Retinal pigment epithelial cell (primary cell): ENCODE measurements at regions not wholly inside any gene's neighbourhood (a gene's known extent, or its start where the extent isn't known, plus 50 kb on each side); places are given as distances from the start of the nearest gene placed in this dataset.

Experiments used
- DNase-seq: peaks from one replicate; pipeline ENCODE4 v3.0.0-alpha.2; 2010; ENCODE audit warnings: low read depth
- H3K4me3 ChIP-seq: 2 replicates; pipeline ENCODE4 v1.5.1; 2011; ENCODE audit warnings: mild to moderate bottlenecking, low read length, control low read depth, moderate library complexity
- TF ChIP-seq, protein P1 (sequence below): conservative IDR thresholded peaks from 2 replicates; pipeline ENCODE4 v1.5.1; 2011; ENCODE audit warnings: low read depth, low read length, control low read depth, inconsistent platforms

DNA sequence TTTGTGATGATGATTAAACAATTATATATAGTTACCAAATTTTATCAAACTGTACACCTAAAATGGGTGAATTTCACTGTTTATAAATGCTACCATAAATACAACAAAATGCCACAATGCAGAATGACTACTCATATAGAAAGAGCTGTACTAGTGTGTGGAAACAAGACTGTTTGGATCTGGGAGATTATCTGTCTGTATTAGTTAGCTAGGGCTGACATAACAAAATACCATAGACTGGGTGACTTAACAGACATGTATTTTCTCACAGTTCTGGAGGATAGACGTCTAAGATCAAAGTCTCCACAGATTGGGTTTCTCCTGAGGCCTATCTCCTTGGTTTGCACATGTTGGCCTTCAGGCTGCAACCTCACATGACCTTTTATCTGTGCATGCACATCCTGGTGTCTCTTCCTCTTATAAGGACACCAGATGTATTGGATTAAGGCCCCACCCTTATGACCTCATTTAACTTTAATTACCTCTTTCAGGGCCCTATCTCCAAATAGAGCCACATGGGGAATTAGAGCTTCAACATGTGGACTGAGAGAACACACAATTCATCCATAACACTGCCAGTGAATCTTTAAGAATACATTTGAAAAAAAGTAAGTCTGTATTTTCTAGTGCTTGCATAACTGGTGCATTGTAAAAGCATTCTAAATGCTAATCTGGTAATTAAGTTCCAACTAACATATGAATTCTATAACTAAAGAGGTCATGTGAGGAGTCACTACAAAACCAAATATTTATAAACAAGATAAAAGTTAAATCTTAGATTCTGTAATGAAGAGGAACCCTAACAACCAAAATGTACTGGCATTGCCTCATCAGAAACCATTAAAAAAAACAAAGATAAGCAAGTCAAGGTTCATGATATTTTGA is 699.6 kb downstream of the NYAP2 start:
- no peak overlapping the region for H3K4me3 ChIP-seq
- DNase-seq: no peak
- TF ChIP-seq, protein P1, sequence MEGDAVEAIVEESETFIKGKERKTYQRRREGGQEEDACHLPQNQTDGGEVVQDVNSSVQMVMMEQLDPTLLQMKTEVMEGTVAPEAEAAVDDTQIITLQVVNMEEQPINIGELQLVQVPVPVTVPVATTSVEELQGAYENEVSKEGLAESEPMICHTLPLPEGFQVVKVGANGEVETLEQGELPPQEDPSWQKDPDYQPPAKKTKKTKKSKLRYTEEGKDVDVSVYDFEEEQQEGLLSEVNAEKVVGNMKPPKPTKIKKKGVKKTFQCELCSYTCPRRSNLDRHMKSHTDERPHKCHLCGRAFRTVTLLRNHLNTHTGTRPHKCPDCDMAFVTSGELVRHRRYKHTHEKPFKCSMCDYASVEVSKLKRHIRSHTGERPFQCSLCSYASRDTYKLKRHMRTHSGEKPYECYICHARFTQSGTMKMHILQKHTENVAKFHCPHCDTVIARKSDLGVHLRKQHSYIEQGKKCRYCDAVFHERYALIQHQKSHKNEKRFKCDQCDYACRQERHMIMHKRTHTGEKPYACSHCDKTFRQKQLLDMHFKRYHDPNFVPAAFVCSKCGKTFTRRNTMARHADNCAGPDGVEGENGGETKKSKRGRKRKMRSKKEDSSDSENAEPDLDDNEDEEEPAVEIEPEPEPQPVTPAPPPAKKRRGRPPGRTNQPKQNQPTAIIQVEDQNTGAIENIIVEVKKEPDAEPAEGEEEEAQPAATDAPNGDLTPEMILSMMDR: no peak

DNA sequence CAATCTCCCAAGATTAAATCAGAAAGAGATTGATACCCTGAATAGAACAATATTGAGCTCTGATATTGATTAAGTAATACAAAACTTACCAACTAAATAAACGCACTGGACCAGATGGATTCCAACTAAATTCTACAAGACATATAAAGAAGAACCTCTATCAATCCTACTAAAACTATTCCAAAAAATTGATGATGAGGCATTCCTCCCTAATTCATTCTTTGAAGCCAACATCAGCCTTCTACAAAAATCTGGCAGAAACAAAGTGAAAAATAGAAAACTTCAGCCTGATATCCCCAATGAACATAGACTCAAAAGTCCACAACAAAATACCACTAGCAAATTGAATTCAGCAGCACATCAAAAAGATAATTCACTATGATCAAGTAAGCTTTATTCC is 695.5 kb downstream of the NYAP2 start:
- DNase-seq: no peak
- H3K4me3 ChIP-seq: no peak overlapping the region

DNA sequence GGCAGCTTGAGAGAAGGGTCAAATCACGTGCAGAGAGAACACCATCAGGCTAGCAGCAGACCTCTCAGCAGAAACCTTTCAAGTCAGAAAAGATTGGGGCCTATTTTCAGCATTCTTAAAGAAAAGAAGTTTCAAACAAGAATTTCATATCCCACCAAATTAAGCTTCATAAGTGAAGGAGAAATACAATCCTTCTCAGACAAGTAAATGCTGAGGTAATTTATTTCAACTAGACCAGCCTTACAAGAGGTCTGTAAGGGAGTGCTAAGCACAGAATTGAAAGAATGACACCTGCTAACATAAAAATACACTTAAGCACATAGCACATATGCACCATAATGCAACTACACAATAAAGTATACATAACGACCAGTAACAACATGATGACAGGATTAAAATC is 693.9 kb downstream of the NYAP2 start:
- DNase-seq: no peak
- H3K4me3 ChIP-seq: no peak overlapping the region
- TF ChIP-seq, protein P1: no peak

More for the DNA sequence above, 695.5 kb downstream of the NYAP2 start:
- TF ChIP-seq, protein P1: no peak

DNA sequence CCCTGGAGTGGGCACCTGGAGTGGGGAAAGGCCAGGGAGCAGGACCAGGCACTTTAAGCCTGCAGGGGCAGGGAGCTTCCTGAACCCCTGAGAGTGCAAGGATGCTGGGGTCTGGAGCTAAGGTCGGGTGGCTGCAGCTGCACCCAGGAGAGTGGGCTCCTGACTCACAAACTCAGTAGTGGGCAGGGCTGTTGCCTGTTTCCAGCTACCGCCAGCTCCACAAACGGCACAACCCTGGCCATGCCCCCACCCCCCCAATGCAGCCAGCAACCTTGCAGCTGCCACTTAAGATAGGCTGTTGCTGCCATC is 688.8 kb downstream of the NYAP2 start:
- TF ChIP-seq, protein P1: no peak
- DNase-seq: no peak
- no peak overlapping the region for H3K4me3 ChIP-seq

DNA sequence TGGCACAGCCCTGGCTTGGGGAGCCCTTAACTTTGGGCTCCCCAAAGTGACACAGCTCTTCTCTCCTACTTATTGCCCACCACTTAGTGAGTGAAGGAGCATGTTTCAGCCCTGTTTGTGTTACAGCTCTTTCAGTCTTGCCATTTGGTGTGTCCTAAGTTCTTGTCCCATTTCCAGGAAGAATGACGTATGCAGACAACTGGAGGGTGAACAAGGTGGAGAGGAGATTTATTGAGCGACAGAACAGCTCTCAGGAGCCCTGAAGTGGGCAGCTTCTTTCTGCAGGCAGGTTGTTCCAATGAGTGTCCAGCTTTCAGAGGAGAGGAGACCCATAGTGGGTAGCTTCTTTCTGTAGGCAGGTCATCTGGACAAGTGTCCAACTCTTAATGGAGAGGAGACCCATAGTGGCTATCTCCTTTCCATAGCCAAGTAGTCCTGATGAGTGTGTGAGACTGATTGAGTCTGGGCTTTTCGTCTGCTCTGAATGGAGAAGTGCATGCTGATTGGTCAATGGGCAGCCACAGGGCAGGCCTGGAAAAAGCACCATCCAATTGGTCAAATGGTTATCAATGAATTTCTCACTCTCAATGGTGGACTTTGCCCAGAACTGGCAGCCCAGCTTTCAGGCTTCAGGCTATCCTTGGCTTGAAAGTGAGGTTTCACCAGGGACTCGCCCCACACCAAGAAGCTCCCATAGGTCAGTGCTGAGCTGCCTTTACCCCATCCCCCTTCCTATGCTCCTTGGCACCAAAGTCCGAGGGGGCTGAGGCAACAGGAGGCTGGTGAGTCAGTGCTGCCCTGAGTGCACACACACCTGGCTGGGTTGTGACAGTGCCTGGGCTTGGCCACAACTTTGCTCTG is 688.2 kb downstream of the NYAP2 start:
- no peak overlapping the region for H3K4me3 ChIP-seq
- TF ChIP-seq, protein P1: no peak
- no peak for DNase-seq

DNA sequence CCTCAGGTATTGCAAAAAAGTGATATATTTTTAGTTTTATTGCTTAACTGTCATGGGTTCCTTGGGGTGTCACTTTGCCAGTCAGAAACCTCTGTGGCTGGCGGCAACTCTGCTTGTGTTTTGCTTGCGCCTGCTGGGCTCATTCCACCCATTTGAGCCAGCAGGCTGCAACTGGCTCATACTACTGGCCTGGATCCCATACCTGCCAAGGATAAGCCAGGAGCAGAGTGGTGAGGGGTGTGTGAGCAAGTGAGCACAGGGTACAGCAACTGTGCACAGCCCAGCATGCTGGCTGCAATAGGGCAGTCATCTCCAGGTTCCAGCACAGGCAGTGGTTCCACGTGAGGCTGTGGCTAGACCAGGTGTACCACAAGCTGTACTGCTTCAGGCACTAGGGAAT is 687.5 kb downstream of the NYAP2 start:
- TF ChIP-seq, protein P1: no peak
- no peak overlapping the region for H3K4me3 ChIP-seq
- DNase-seq: no peak
